ENCODE measurements at regions not wholly inside any gene's neighbourhood (a gene's known extent, or its start where the extent isn't known, plus 50 kb on each side); places are given as distances from the start of the nearest gene placed in this dataset.

- TF ChIP-seq EP300 (IDR thresholded peaks at IDR 0.05; ENCODE audit: borderline replicate concordance) (no peak), RAD21 (IDR thresholded peaks at IDR 0.05; ENCODE audit: low read depth) (no peak), TCF12 (IDR thresholded peaks at IDR 0.05; ENCODE audit: low read depth) (no peak), CEBPB (IDR thresholded peaks at IDR 0.05) (no peak), TAF1 (IDR thresholded peaks at IDR 0.05; ENCODE audit: low read depth) (no peak), MAX (IDR thresholded peaks at IDR 0.05) (no peak), REST (IDR thresholded peaks at IDR 0.05; ENCODE audit: low read depth) (no peak), EGR1 (IDR thresholded peaks at IDR 0.05) (no peak)
- TF ChIP-seq, protein P1, sequence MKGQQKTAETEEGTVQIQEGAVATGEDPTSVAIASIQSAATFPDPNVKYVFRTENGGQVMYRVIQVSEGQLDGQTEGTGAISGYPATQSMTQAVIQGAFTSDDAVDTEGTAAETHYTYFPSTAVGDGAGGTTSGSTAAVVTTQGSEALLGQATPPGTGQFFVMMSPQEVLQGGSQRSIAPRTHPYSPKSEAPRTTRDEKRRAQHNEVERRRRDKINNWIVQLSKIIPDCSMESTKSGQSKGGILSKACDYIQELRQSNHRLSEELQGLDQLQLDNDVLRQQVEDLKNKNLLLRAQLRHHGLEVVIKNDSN (IDR thresholded peaks at IDR 0.05) = no peak
Observed at GRCh38 chr5:17401470-17402288, 96.4 kb upstream of the TAF11L2 start.

All from Ishikawa (cell line).